ENCODE measurements at regions not wholly inside any gene's neighbourhood (a gene's known extent, or its start where the extent isn't known, plus 50 kb on each side); places are given as distances from the start of the nearest gene placed in this dataset.
A peak's percentile ranks its signal among the peaks of the same experiment; 100 is the strongest.

- DNase-seq (ENCODE audit: low spot score in 2 of 2) = no peak
- H3K4me3 ChIP-seq (ENCODE audit: low read depth, poor library complexity, severe bottlenecking) = no peak overlapping the region
- WGBS, 2 donors = 58 to 64% methylated on average over 2 of the region's 2 CpGs
- intact Hi-C loops (cut with DNase I; ENCODE audit: low total_unique reads) = no loop called here
- no peak for TF ChIP-seq POLR2A (IDR thresholded peaks at IDR 0.05)
- TF ChIP-seq CTCF (IDR thresholded peaks at IDR 0.05) = no peak
Measured at GRCh38 chr3:106129939-106130338, 261.1 kb upstream of the CBLB start.

GRCh38 chr3:106130384-106131198 is 261.8 kb upstream of the CBLB start:
- WGBS, 2 donors = 10 to 20% methylated on average over 2 of the region's 2 CpGs
- DNase-seq (ENCODE audit: low spot score in 2 of 2) = no peak

GRCh38 chr3:106135451-106136160 is 266.8 kb upstream of the CBLB start:
- peak in 1 of 2 donors; percentile 76 for DNase-seq (ENCODE audit: low spot score in 2 of 2)
- TF ChIP-seq CTCF (IDR thresholded peaks at IDR 0.05) = no peak
- TF ChIP-seq POLR2A (IDR thresholded peaks at IDR 0.05) = no peak
- intact Hi-C loops (cut with DNase I; ENCODE audit: low total_unique reads) = no loop called here
- 95 to 98% methylated on average over 20 to 26 of the region's 26 CpGs for WGBS, 2 donors
- no peak overlapping the region for H3K4me3 ChIP-seq (ENCODE audit: low read depth, poor library complexity, severe bottlenecking)

More at GRCh38 chr3:106130384-106131198, 261.8 kb upstream of the CBLB start:
- intact Hi-C loops (cut with DNase I; ENCODE audit: low total_unique reads) = no loop called here
- H3K4me3 ChIP-seq (ENCODE audit: low read depth, poor library complexity, severe bottlenecking) = no peak overlapping the region
- TF ChIP-seq CTCF (IDR thresholded peaks at IDR 0.05) (no peak), POLR2A (IDR thresholded peaks at IDR 0.05) (no peak)

- no peak for TF ChIP-seq POLR2A (IDR thresholded peaks at IDR 0.05)
- no peak for TF ChIP-seq CTCF (IDR thresholded peaks at IDR 0.05)
- no peak for DNase-seq (ENCODE audit: low spot score in 2 of 2)
- intact Hi-C loops (cut with DNase I; ENCODE audit: low total_unique reads) = no loop called here
- no peak overlapping the region for H3K4me3 ChIP-seq (ENCODE audit: low read depth, poor library complexity, severe bottlenecking)
- WGBS, 2 donors = 65 to 71% methylated on average over 1 of the region's 1 CpG
Measured at GRCh38 chr3:106139826-106140225, 271.0 kb upstream of the CBLB start.

GRCh38 chr3:106140431-106140830 is 271.6 kb upstream of the CBLB start:
- intact Hi-C loops (cut with DNase I; ENCODE audit: low total_unique reads) = no loop called here
- H3K4me3 ChIP-seq (ENCODE audit: low read depth, poor library complexity, severe bottlenecking) = no peak overlapping the region
- DNase-seq (ENCODE audit: low spot score in 2 of 2) = no peak
- TF ChIP-seq POLR2A (IDR thresholded peaks at IDR 0.05) (no peak), CTCF (IDR thresholded peaks at IDR 0.05) (no peak)
